OCI-LY7 (cell line): ENCODE measurements at regions not wholly inside any gene's neighbourhood (a gene's known extent, or its start where the extent isn't known, plus 50 kb on each side); places are given as distances from the start of the nearest gene placed in this dataset.

Source experiments
- BruUV-seq: library from RNA; stranded (reverse); fragments of 400-500 nt; replicated peaks from 2 replicates; lab custom pipeline; 2021; lab: Mats Ljungman, UMichigan
- CTCF ChIA-PET: fragments of 300-600 bp; sonication (Branson Sonifier 250); formaldehyde crosslinking; loops from one replicate; lab custom pipeline; 2022; ENCODE audit warnings: antibody characterized with exemption; ENCODE audit not compliant: unreplicated experiment; lab: Charles Lee
- POLR2A ChIA-PET: fragments of 300-600 bp; sonication (Branson Sonifier 250); formaldehyde crosslinking; loops from one replicate; lab custom pipeline; 2022; ENCODE audit warnings: antibody characterized with exemption; lab: Charles Lee
- DNase-seq: peaks from one replicate; pipeline ENCODE4 v3.0.0-alpha.2; 2015; ENCODE audit warnings: low spot score
- H2AFZ ChIP-seq: fragments of 200-600 bp; sonication (generic), shearing (Covaris generic); 2 replicates; pipeline ENCODE4 v1.6.1; 2014; ENCODE audit warnings: mild to moderate bottlenecking, antibody characterized with exemption, low read length, moderate library complexity
- H3K27ac ChIP-seq: fragments of 200-600 bp; sonication (generic); 2 replicates; pipeline ENCODE4 v1.5.1; 2014; ENCODE audit warnings: mixed run types, low read depth, mild to moderate bottlenecking, moderate library complexity, low read length, inconsistent platforms; ENCODE audit not compliant: poor library complexity, severe bottlenecking
- H3K36me3 ChIP-seq: fragments of 200-600 bp; sonication (generic); 2 replicates; pipeline ENCODE4 v1.6.1; 2014; ENCODE audit warnings: mild to moderate bottlenecking, antibody characterized with exemption, low read length, moderate library complexity, mixed read lengths; ENCODE audit not compliant: insufficient read depth
- H3K4me1 ChIP-seq: fragments of 200-600 bp; sonication (generic); 2 replicates; pipeline ENCODE4 v1.5.1; 2014; ENCODE audit warnings: mild to moderate bottlenecking, low read length; ENCODE audit not compliant: insufficient read depth, poor library complexity, severe bottlenecking
- H3K4me2 ChIP-seq: fragments of 200-600 bp; sonication (generic); 2 replicates; pipeline ENCODE4 v1.6.1; 2014; ENCODE audit warnings: mild to moderate bottlenecking, low read length
- H3K4me3 ChIP-seq: fragments of 200-600 bp; sonication (generic); 2 replicates; pipeline ENCODE4 v1.5.1; 2014; ENCODE audit warnings: mild to moderate bottlenecking, low read depth, low read length; ENCODE audit not compliant: poor library complexity, severe bottlenecking
- H3K79me2 ChIP-seq: fragments of 200-600 bp; sonication (generic); 2 replicates; pipeline ENCODE4 v1.6.1; 2016; ENCODE audit warnings: low read depth, mild to moderate bottlenecking, low read length, moderate library complexity, mixed read lengths; ENCODE audit not compliant: insufficient read depth
- H3K9me2 ChIP-seq: fragments of 200-600 bp; sonication (generic); 2 replicates; pipeline ENCODE4 v1.6.1; 2016; ENCODE audit warnings: mild to moderate bottlenecking, low read length, mixed read lengths; ENCODE audit not compliant: insufficient read depth
- H3K9me3 ChIP-seq: fragments of 200-600 bp; sonication (generic); 2 replicates; pipeline ENCODE4 v1.6.1; 2014; ENCODE audit warnings: mild to moderate bottlenecking, mixed run types, low read length, mixed read lengths
- H4K20me1 ChIP-seq: fragments of 200-600 bp; sonication (generic); 2 replicates; pipeline ENCODE4 v1.6.1; 2014; ENCODE audit warnings: mild to moderate bottlenecking, antibody characterized with exemption, low read length, moderate library complexity, mixed read lengths; ENCODE audit not compliant: insufficient read depth
- EZH2phosphoT487 ChIP-seq: fragments of 200-600 bp; sonication (generic); IDR thresholded peaks from 2 replicates; pipeline ENCODE4 v1.6.1; 2018; ENCODE audit warnings: low read depth, borderline replicate concordance, mild to moderate bottlenecking, mixed run types, antibody characterized with exemption, low read length, moderate library complexity, mixed read lengths
- intact Hi-C: fragments of 100-400 bp; cut with micrococcal nuclease; formaldehyde crosslinking; loops from one replicate; pipeline ENCODE4 v1.10.0; 2022; ENCODE audit not compliant: unreplicated experiment
- TF ChIP-seq, protein P1 (sequence below): fragments of 200-600 bp; sonication (generic); conservative IDR thresholded peaks from 2 replicates; pipeline ENCODE4 v1.5.1; 2014; ENCODE audit warnings: mild to moderate bottlenecking, antibody characterized with exemption, low read length, moderate library complexity, mixed read lengths

DNA sequence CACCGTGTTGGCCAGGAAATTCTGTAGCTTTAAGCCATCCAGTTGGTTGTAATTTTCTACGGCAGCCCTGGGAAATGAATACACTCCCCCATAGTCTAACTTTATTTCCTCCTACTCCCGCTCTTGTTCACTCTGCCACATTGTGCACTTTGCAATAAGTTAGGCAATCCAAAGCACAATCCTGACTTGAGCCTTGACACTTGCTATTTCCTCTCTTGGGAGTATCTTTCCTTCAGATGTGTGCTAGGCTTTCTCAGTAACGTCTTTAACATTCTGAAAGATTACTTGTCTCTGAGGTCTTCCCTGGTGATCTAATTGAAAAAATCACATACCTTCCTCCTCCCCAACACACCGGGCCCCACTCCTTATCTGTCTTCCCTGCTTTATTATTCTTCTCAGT lies 65.9 kb upstream of the RAB27B start:
- H3K27ac ChIP-seq, result no peak overlapping the region
- H4K20me1 ChIP-seq, result no peaks in the 10 kb centered on the region
- no peak overlapping the region for H3K4me3 ChIP-seq
- POLR2A ChIA-PET, result no interaction called here
- no peak overlapping the region for H3K4me2 ChIP-seq
- no peaks in the 10 kb centered on the region for H3K36me3 ChIP-seq
- no peaks in the 10 kb centered on the region for H3K4me1 ChIP-seq
- CTCF ChIA-PET, result no interaction called here
- no peaks in the 10 kb centered on the region for H3K9me2 ChIP-seq
- no peaks in the 10 kb centered on the region for H3K79me2 ChIP-seq
- DNase-seq, result no peak
- no peak for TF ChIP-seq EZH2phosphoT487
- TF ChIP-seq, protein P1, sequence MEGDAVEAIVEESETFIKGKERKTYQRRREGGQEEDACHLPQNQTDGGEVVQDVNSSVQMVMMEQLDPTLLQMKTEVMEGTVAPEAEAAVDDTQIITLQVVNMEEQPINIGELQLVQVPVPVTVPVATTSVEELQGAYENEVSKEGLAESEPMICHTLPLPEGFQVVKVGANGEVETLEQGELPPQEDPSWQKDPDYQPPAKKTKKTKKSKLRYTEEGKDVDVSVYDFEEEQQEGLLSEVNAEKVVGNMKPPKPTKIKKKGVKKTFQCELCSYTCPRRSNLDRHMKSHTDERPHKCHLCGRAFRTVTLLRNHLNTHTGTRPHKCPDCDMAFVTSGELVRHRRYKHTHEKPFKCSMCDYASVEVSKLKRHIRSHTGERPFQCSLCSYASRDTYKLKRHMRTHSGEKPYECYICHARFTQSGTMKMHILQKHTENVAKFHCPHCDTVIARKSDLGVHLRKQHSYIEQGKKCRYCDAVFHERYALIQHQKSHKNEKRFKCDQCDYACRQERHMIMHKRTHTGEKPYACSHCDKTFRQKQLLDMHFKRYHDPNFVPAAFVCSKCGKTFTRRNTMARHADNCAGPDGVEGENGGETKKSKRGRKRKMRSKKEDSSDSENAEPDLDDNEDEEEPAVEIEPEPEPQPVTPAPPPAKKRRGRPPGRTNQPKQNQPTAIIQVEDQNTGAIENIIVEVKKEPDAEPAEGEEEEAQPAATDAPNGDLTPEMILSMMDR, result no peak
- H2AFZ ChIP-seq, result no peak overlapping the region
- no peaks in the 10 kb centered on the region for H3K9me3 ChIP-seq
- no TSS peak for BruUV-seq
- intact Hi-C loops, result no loop called here

DNA sequence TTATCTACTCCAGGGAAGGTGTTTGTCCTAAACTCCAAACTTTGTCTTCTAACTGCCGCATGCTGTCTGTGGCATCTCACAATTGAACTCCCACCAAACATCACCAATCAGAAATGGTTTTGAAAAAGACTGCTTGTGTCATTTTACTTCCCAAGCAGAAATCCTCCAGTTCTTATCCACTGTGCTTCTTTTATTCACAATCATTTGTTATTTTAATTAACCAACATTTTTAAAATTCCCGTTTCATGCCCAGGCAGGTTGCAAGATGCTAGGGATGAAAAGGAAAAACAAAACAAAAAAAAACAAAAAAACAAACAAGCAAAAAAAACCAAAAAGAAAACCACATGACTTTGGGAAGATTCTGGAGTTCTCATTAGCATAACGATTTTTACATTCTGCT lies 63.5 kb upstream of the RAB27B start:
- BruUV-seq, result no TSS peak
- Histone ChIP-seq H2AFZ (no peak overlapping the region), H3K27ac (no peak overlapping the region), H3K36me3 (no peaks in the 10 kb centered on the region), H3K9me3 (no peaks in the 10 kb centered on the region), H3K4me3 (no peak overlapping the region), H4K20me1 (no peaks in the 10 kb centered on the region), H3K79me2 (no peaks in the 10 kb centered on the region), H3K9me2 (no peaks in the 10 kb centered on the region), H3K4me2 (no peak overlapping the region), H3K4me1 (no peaks in the 10 kb centered on the region)
- ChIA-PET POLR2A (no interaction called here), CTCF (no interaction called here)
- TF ChIP-seq, protein P1, result no peak
- no peak for TF ChIP-seq EZH2phosphoT487
- intact Hi-C loops, result no loop called here
- DNase-seq, result no peak

DNA sequence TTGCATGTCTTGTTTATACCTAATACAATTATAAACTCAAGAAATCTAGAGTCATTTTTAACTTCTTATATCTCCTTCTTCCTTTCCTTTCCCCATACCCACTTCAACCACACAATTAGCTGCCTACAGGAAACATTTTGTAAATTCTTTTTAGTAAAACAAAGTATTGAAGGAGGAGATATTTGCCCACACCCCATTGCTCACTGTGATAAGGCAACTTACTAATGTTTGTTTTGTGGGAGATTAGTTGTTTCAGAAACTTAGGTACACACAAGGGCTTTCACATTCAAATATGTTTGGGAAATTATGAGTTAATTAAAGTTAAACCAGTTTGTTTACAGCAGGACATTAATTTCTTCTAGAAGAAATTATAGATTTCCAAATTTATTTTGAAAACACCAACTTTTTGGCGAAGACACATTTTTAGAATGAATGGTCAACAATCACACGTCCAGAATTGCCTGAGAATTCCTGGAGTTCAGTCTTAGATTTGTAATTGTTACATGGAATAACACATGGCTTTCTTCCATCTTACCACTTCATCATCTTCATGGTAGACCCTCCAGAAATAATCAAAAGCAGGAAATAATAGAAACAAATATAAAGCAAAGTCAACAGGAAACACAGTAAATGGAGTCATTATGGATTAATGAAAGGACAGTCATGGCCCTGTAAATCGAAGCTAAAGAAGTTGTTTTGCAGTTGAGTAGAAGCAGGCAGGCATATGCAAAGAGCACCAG lies 62.5 kb upstream of the RAB27B start:
- intact Hi-C loops, result loop anchor here (2.0 kb wide), 1 partner anchor 63 kb away; the partner anchor contains the start of gene RAB27B
- CTCF ChIA-PET, result no interaction called here

More for the DNA sequence above, 62.5 kb upstream of the RAB27B start:
- Histone ChIP-seq H3K9me3 (no peaks in the 10 kb centered on the region), H3K36me3 (no peaks in the 10 kb centered on the region), H3K9me2 (no peaks in the 10 kb centered on the region), H3K27ac (no peak overlapping the region), H3K4me3 (no peak overlapping the region), H3K4me1 (no peaks in the 10 kb centered on the region), H2AFZ (no peak overlapping the region), H3K4me2 (no peak overlapping the region), H4K20me1 (no peaks in the 10 kb centered on the region), H3K79me2 (no peaks in the 10 kb centered on the region)
- POLR2A ChIA-PET, result no interaction called here
- no TSS peak for BruUV-seq
- TF ChIP-seq, protein P1, result no peak
- TF ChIP-seq EZH2phosphoT487, result no peak
- no peak for DNase-seq
